Upper lobe of left lung (tissue), 6 donors: ENCODE measurements at regions not wholly inside any gene's neighbourhood (a gene's known extent, or its start where the extent isn't known, plus 50 kb on each side); places are given as distances from the start of the nearest gene placed in this dataset.

Experiments
- ATAC-seq, 2 donors: fragments of 200-7000 bp; cut with Tn5 transposase; one replicate each; pipeline ENCODE4 v1.9.1; 2022; ENCODE audit warnings: mild to moderate bottlenecking in 2 of 2, moderate library complexity in 2 of 2; ENCODE audit not compliant: low FRiP score in 2 of 2
- DNase-seq, 2 donors: peaks; one replicate each; pipeline ENCODE4 v3.0.0-alpha.2; 2019 to 2020
- H3K27ac ChIP-seq, 4 donors: fragments of 200-600 bp; sonication (generic); one replicate each; pipeline ENCODE4 v1.5.1; 2016 to 2019
- H3K27me3 ChIP-seq, 4 donors: fragments of 200-600 bp; sonication (generic); one replicate each; pipeline ENCODE4 v1.5.1; 2017 to 2019
- H3K36me3 ChIP-seq, 4 donors: fragments of 200-600 bp; sonication (generic); one replicate each; pipeline ENCODE4 v1.5.1; 2016 to 2019
- H3K4me1 ChIP-seq, 4 donors: fragments of 200-600 bp; sonication (generic); one replicate each; pipeline ENCODE4 v1.5.1; 2018 to 2019
- H3K4me3 ChIP-seq, 4 donors: fragments of 200-600 bp; sonication (generic); one replicate each; pipeline ENCODE4 v1.5.1; 2017 to 2019; ENCODE audit warnings: mild to moderate bottlenecking in 2 of 4, moderate library complexity in 1 of 4
- H3K9me3 ChIP-seq, 4 donors: fragments of 200-600 bp; sonication (generic); one replicate each; pipeline ENCODE4 v1.5.1; 2018 to 2019
- EP300 ChIP-seq, 4 donors: sonication (generic); formaldehyde crosslinking; IDR thresholded peaks; one replicate each; pipeline ENCODE4 v1.5.1; 2017; ENCODE audit warnings: antibody characterized with exemption in 4 of 4, control low read depth in 2 of 4
- POLR2A ChIP-seq, 4 donors: fragments of 450-650 bp; IDR thresholded peaks; one replicate each; pipeline ENCODE4 v1.5.1; 2016 to 2017; ENCODE audit warnings: antibody characterized with exemption in 4 of 4, mild to moderate bottlenecking in 2 of 4
- POLR2AphosphoS5 ChIP-seq, 2 donors: sonication (generic); formaldehyde crosslinking; IDR thresholded peaks; one replicate each; pipeline ENCODE4 v1.5.1; 2017; ENCODE audit warnings: antibody characterized with exemption in 2 of 2
- WGBS, 2 donors: methylation state at CpG; one replicate each; pipeline ENCODE4 v1.1.5; 2017 to 2018; 5-methylcytosine and 5-hydroxymethylcytosine counted together
- TF ChIP-seq, protein P1 (sequence below), 6 experiments: fragments of 450-650 bp in 4 of 6; fragments of 200-600 bp in 2 of 6; sonication (generic) in 2 of 6; IDR thresholded peaks; one replicate each; pipeline ENCODE4 v1.5.1; 2016 to 2019; ENCODE audit warnings: antibody characterized with exemption in 6 of 6
- donor health status: DM: no; HTN: no; CAD: no; lungs with moderate emphysema.
- donor health status: DM: no; HTN: yes; CAD: no; lungs with severe emphysema.

GRCh38 chr6:130755368-130756034, 71.7 kb upstream of the SMLR1 start:
- Histone ChIP-seq H3K36me3 (no peaks in the 10 kb centered on the region), H3K9me3 (no peaks in the 10 kb centered on the region), H3K27ac (no peak overlapping the region), H3K27me3 (no peaks in the 10 kb centered on the region), H3K4me1 (no peaks in the 10 kb centered on the region), H3K4me3 (no peak overlapping the region)
- ATAC-seq: no peak
- TF ChIP-seq POLR2A (IDR thresholded peaks at IDR 0.05) (no peak), EP300 (IDR thresholded peaks at IDR 0.05) (no peak), POLR2AphosphoS5 (IDR thresholded peaks at IDR 0.05) (no peak)
- TF ChIP-seq, protein P1, sequence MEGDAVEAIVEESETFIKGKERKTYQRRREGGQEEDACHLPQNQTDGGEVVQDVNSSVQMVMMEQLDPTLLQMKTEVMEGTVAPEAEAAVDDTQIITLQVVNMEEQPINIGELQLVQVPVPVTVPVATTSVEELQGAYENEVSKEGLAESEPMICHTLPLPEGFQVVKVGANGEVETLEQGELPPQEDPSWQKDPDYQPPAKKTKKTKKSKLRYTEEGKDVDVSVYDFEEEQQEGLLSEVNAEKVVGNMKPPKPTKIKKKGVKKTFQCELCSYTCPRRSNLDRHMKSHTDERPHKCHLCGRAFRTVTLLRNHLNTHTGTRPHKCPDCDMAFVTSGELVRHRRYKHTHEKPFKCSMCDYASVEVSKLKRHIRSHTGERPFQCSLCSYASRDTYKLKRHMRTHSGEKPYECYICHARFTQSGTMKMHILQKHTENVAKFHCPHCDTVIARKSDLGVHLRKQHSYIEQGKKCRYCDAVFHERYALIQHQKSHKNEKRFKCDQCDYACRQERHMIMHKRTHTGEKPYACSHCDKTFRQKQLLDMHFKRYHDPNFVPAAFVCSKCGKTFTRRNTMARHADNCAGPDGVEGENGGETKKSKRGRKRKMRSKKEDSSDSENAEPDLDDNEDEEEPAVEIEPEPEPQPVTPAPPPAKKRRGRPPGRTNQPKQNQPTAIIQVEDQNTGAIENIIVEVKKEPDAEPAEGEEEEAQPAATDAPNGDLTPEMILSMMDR (IDR thresholded peaks at IDR 0.05): no peak
- WGBS, 2 donors: 69 to 73% methylated on average over 5 of the region's 5 CpGs
- no peak for DNase-seq

DNA sequence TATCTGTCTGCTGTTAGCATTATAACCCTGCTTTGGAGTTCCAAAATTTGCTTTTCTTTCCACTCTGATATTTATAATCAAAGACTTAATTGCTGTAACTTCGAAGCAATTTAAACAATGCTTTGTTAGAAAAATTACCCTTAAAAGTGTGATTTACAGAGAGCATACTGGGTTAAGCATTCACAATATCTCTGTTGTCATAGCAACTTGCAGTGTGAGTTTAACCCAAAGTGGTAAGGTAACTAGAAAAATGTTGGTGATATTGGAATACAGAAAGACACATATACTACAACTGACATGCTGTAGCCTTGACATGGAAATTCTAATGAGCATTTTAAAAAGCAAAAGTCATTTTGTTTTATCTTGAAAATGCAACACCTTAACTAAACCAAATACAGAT, 70.4 kb upstream of the SMLR1 start:
- no peak for TF ChIP-seq POLR2AphosphoS5 (IDR thresholded peaks at IDR 0.05)
- TF ChIP-seq POLR2A (IDR thresholded peaks at IDR 0.05): no peak
- TF ChIP-seq EP300 (IDR thresholded peaks at IDR 0.05): no peak
- H3K36me3 ChIP-seq: no peaks in the 10 kb centered on the region
- H3K4me1 ChIP-seq: no peaks in the 10 kb centered on the region
- no peak overlapping the region for H3K4me3 ChIP-seq
- no peak for DNase-seq
- 47 to 68% methylated on average over 1 of the region's 1 CpG for WGBS, 2 donors
- ATAC-seq: no peak
- no peaks in the 10 kb centered on the region for H3K9me3 ChIP-seq
- H3K27ac ChIP-seq: no peak overlapping the region
- no peaks in the 10 kb centered on the region for H3K27me3 ChIP-seq

DNA sequence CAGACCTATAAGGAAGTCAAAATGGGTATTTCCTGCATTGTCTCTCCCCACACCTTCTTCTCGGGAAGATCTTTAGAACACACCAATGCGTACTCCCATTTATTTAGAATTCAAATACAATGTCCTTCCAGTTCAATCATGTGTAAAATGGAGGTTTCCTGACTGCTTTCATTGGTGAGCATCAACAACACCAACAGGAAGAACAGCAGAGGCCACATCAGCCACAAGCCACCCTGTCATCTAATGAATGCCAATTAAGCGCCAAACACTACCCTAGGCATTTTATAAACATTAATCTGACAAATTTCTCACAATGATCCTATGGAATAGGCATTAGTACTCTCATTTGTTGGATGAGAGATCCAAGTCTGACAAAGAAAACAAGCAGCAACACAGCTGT, 68.4 kb upstream of the SMLR1 start:
- DNase-seq: no peak
- H3K27ac ChIP-seq: no peak overlapping the region
- 65 to 82% methylated on average over 3 of the region's 3 CpGs for WGBS, 2 donors
- no peak overlapping the region for H3K4me3 ChIP-seq
- no peaks in the 10 kb centered on the region for H3K36me3 ChIP-seq
- no peak for ATAC-seq
- H3K27me3 ChIP-seq: no peaks in the 10 kb centered on the region
- TF ChIP-seq POLR2AphosphoS5 (IDR thresholded peaks at IDR 0.05) (no peak), POLR2A (IDR thresholded peaks at IDR 0.05) (no peak), EP300 (IDR thresholded peaks at IDR 0.05) (no peak)
- TF ChIP-seq, protein P1 (IDR thresholded peaks at IDR 0.05): no peak
- no peaks in the 10 kb centered on the region for H3K4me1 ChIP-seq
- H3K9me3 ChIP-seq: no peaks in the 10 kb centered on the region

GRCh38 chr6:130760006-130760405, 67.2 kb upstream of the SMLR1 start:
- no peaks in the 10 kb centered on the region for H3K4me1 ChIP-seq
- no peak for ATAC-seq
- H3K27me3 ChIP-seq: no peaks in the 10 kb centered on the region
- no peak overlapping the region for H3K4me3 ChIP-seq
- no peaks in the 10 kb centered on the region for H3K9me3 ChIP-seq
- H3K36me3 ChIP-seq: no peaks in the 10 kb centered on the region
- no peak overlapping the region for H3K27ac ChIP-seq
- DNase-seq: no peak
- WGBS, 2 donors: 74 to 83% methylated on average over 1 of the region's 1 CpG
- no peak for TF ChIP-seq EP300 (IDR thresholded peaks at IDR 0.05)
- TF ChIP-seq, protein P1 (IDR thresholded peaks at IDR 0.05): peak in 3 of 6 experiments; percentile 24 to 49 (median 34)

- no peak overlapping the region for H3K4me3 ChIP-seq
- ATAC-seq: no peak
These were observed 65.9 kb upstream of the SMLR1 start for GRCh38 chr6:130761286-130761685.

More at GRCh38 chr6:130761286-130761685, 65.9 kb upstream of the SMLR1 start:
- Histone ChIP-seq H3K4me1 (no peaks in the 10 kb centered on the region), H3K27me3 (no peaks in the 10 kb centered on the region), H3K36me3 (no peaks in the 10 kb centered on the region), H3K27ac (no peak overlapping the region), H3K9me3 (no peaks in the 10 kb centered on the region)
- TF ChIP-seq POLR2A (IDR thresholded peaks at IDR 0.05) (no peak), EP300 (IDR thresholded peaks at IDR 0.05) (no peak), POLR2AphosphoS5 (IDR thresholded peaks at IDR 0.05) (no peak)
- TF ChIP-seq, protein P1 (IDR thresholded peaks at IDR 0.05): no peak
- no peak for DNase-seq
- 91 to 100% methylated on average over 1 of the region's 1 CpG for WGBS, 2 donors
